HEK293T (cell line): ENCODE measurements at regions not wholly inside any gene's neighbourhood (a gene's known extent, or its start where the extent isn't known, plus 50 kb on each side); places are given as distances from the start of the nearest gene placed in this dataset.
A peak's percentile ranks its signal among the peaks of the same experiment; 100 is the strongest.

ENCODE experiments used
- CTCF ChIA-PET: fragments of 350-600 bp; formaldehyde crosslinking; extraction: SDS; loops from one replicate; lab custom pipeline; 2021; ENCODE audit warnings: antibody characterized with exemption, inconsistent platforms; lab: Yijun Ruan, JAX
- POLR2A ChIA-PET: fragments of 350-600 bp; formaldehyde crosslinking; extraction: SDS; loops from one replicate; lab custom pipeline; 2020; ENCODE audit warnings: antibody characterized with exemption, inconsistent platforms; lab: Yijun Ruan, JAX
- DNase-seq: peaks from one replicate; pipeline ENCODE4 v3.0.0; 2012; ENCODE audit warnings: mixed read lengths; ENCODE audit errors: extremely low spot score
- ARNT ChIP-seq: fragments of 450-650 bp; IDR thresholded peaks from 2 replicates; pipeline ENCODE4 v1.6.1; 2017; ENCODE audit warnings: mild to moderate bottlenecking
- BHLHE40 ChIP-seq: fragments of 450-650 bp; IDR thresholded peaks from 2 replicates; pipeline ENCODE4 v1.6.1; 2016; ENCODE audit warnings: mild to moderate bottlenecking, moderate library complexity, borderline replicate concordance
- CTBP1 ChIP-seq: fragments of 450-650 bp; IDR thresholded peaks from 2 replicates; pipeline ENCODE4 v1.6.1; 2016; ENCODE audit warnings: borderline replicate concordance
- ELF4 ChIP-seq: fragments of 450-650 bp; IDR thresholded peaks from 2 replicates; pipeline ENCODE4 v1.6.1; 2017; ENCODE audit warnings: antibody characterized with exemption
- FOXA1 ChIP-seq: fragments of 450-650 bp; IDR thresholded peaks from 2 replicates; pipeline ENCODE4 v1.6.1; 2016; ENCODE audit warnings: mild to moderate bottlenecking
- FOXK2 ChIP-seq: fragments of 450-650 bp; IDR thresholded peaks from 2 replicates; pipeline ENCODE4 v1.6.1; 2016; ENCODE audit warnings: mild to moderate bottlenecking
- FOXM1 ChIP-seq: fragments of 450-650 bp; IDR thresholded peaks from 2 replicates; pipeline ENCODE4 v1.6.1; 2017; ENCODE audit warnings: mild to moderate bottlenecking, borderline replicate concordance
- HDGF ChIP-seq: fragments of 450-650 bp; IDR thresholded peaks from 2 replicates; pipeline ENCODE4 v1.6.1; 2017; ENCODE audit warnings: antibody characterized with exemption, borderline replicate concordance
- L3MBTL2 ChIP-seq: fragments of 450-650 bp; conservative IDR thresholded peaks from 2 replicates; pipeline ENCODE4 v1.6.1; 2016; ENCODE audit warnings: mild to moderate bottlenecking
- LEF1 ChIP-seq: fragments of 450-650 bp; IDR thresholded peaks from 2 replicates; pipeline ENCODE4 v1.6.1; 2017; ENCODE audit warnings: mild to moderate bottlenecking, borderline replicate concordance
- NFRKB ChIP-seq: fragments of 450-650 bp; IDR thresholded peaks from 2 replicates; pipeline ENCODE4 v1.6.1; 2016; ENCODE audit warnings: mild to moderate bottlenecking, moderate library complexity
- SP1 ChIP-seq: fragments of 450-650 bp; IDR thresholded peaks from 2 replicates; pipeline ENCODE4 v1.6.1; 2017
- SUZ12 ChIP-seq: fragments of 450-650 bp; IDR thresholded peaks from 2 replicates; pipeline ENCODE4 v1.6.1; 2016; ENCODE audit warnings: mild to moderate bottlenecking
- TARDBP ChIP-seq: fragments of 450-650 bp; IDR thresholded peaks from 2 replicates; pipeline ENCODE4 v1.6.1; 2016
- ZNF384 ChIP-seq: fragments of 450-650 bp; IDR thresholded peaks from 2 replicates; pipeline ENCODE4 v1.6.1; 2016
- TF ChIP-seq, protein P1 (sequence below): fragments of 450-650 bp; IDR thresholded peaks from 2 replicates; pipeline ENCODE4 v1.6.1; 2016

- POLR2A ChIA-PET, result no interaction called here
- no peak for DNase-seq
- CTCF ChIA-PET, result interaction anchor here (0.6 to 0.7 kb wide), 3 partner anchors 16 to 670 kb away, joined by 3 read pairs; no protein-coding TSS in a partner anchor
- TF ChIP-seq TARDBP (no peak), FOXM1 (no peak), BHLHE40 (no peak), FOXK2 (no peak), L3MBTL2 (no peak)
- TF ChIP-seq, protein P1, sequence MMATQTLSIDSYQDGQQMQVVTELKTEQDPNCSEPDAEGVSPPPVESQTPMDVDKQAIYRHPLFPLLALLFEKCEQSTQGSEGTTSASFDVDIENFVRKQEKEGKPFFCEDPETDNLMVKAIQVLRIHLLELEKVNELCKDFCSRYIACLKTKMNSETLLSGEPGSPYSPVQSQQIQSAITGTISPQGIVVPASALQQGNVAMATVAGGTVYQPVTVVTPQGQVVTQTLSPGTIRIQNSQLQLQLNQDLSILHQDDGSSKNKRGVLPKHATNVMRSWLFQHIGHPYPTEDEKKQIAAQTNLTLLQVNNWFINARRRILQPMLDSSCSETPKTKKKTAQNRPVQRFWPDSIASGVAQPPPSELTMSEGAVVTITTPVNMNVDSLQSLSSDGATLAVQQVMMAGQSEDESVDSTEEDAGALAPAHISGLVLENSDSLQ, result no peak
Observed at GRCh38 chr6:14816116-14816859, 429.6 kb upstream of the JARID2 start.

DNA sequence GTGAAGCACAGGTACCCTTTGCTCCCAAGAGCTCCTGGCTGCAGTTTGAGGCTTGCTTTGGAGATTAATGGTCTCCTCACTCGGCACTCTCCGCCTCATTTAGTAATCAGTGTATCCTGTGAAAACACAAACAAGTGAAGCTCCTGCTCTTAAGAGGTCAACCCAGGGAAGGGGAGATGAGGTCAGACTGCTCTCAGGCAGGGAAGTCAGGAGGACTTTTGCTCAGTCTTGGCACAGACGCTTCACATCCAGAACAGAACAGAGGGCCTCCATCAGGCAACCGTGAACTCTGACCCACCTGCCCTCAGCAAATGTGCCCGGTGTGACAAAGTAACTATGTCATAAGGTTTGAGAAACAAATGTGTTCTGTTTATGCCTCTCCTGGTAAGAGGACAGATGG, 428.8 kb upstream of the JARID2 start:
- ChIA-PET CTCF (interaction anchor here (0.6 kb wide), 2 partner anchors 15 to 1460 kb away, joined by 3 read pairs; no protein-coding TSS in a partner anchor), POLR2A (no interaction called here)
- no peak for DNase-seq
- TF ChIP-seq TARDBP, result no peak
- no peak for TF ChIP-seq SUZ12
- no peak for TF ChIP-seq ELF4
- TF ChIP-seq CTBP1, result no peak
- no peak for TF ChIP-seq HDGF
- TF ChIP-seq ZNF384, result no peak
- TF ChIP-seq FOXA1, result no peak
- TF ChIP-seq FOXM1, result no peak
- no peak for TF ChIP-seq BHLHE40
- TF ChIP-seq, protein P1, result no peak
- TF ChIP-seq LEF1, result no peak
- no peak for TF ChIP-seq L3MBTL2
- no peak for TF ChIP-seq FOXK2

DNA sequence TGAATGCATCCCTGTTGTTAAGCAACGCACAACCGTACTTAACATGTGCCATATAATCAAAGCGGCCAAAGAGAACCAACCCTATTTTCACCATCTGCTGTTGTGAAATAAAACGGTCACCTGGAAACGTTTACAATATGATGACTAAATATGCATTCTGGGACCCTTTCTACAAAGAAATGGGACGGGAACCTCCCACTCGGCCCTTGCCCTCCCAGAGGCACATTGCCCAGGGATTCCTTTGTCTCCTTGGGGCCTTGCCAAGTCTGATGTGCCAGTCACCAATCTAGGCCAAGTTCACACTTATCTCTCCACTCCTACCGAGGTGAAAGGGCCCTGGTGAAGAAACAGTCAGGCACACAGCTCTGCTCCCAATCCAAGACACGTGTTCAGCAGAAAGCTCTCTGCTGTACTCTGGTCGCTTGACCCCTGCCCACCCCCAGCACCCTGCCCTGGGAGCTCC, 427.4 kb upstream of the JARID2 start:
- TF ChIP-seq ELF4, result no peak
- no peak for TF ChIP-seq L3MBTL2
- TF ChIP-seq FOXM1, result no peak
- no peak for TF ChIP-seq FOXK2
- no peak for TF ChIP-seq NFRKB
- TF ChIP-seq BHLHE40, result no peak
- TF ChIP-seq ZNF384, result no peak
- no peak for TF ChIP-seq ARNT
- no peak for TF ChIP-seq HDGF
- TF ChIP-seq LEF1, result no peak
- TF ChIP-seq SUZ12, result no peak
- no peak for TF ChIP-seq FOXA1
- TF ChIP-seq CTBP1, result no peak
- TF ChIP-seq, protein P1, result no peak
- no peak for TF ChIP-seq SP1
- TF ChIP-seq TARDBP, result no peak
- no peak for DNase-seq

DNA sequence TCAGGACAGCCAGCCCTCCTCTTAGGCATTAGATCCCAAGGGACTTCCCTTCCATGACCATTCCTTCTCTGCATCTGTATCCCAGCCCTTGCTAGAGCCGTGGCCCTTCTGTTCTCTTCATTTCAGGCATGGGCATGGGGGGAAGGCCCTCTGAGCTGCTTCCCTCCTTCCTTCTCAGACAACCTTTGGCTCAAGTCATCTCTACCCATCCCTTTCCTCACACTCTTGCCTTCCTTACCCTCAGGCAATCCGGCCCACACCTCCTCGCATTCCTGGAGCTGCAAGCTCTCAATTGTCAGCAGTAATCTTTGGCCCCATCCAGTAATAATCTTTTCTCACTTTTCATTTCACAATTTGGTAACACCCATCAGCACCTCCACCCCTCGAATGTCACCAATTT, 426.9 kb upstream of the JARID2 start:
- no peak for DNase-seq
- ChIA-PET CTCF (interaction anchor here (0.8 kb wide), 1 partner anchor 645 kb away, joined by 3 read pairs; no protein-coding TSS in a partner anchor), POLR2A (no interaction called here)
- TF ChIP-seq ZNF384, result no peak
- TF ChIP-seq LEF1, result no peak
- no peak for TF ChIP-seq FOXM1
- TF ChIP-seq ARNT, result no peak
- no peak for TF ChIP-seq CTBP1
- no peak for TF ChIP-seq NFRKB
- no peak for TF ChIP-seq BHLHE40
- TF ChIP-seq SUZ12, result no peak
- TF ChIP-seq L3MBTL2, result no peak
- no peak for TF ChIP-seq FOXA1
- TF ChIP-seq, protein P1, result no peak
- no peak for TF ChIP-seq SP1

More for the DNA sequence above, 427.4 kb upstream of the JARID2 start:
- ChIA-PET POLR2A (no interaction called here), CTCF (interaction anchor here (0.8 kb wide), 1 partner anchor 645 kb away, joined by 3 read pairs; no protein-coding TSS in a partner anchor)

- no peak for TF ChIP-seq ARNT
- TF ChIP-seq FOXM1, result no peak
- TF ChIP-seq TARDBP, result no peak
- TF ChIP-seq ZNF384, result peak; percentile 61
- TF ChIP-seq L3MBTL2, result no peak
- no peak for DNase-seq
- CTCF ChIA-PET, result no interaction called here
- POLR2A ChIA-PET, result no interaction called here
Observed at GRCh38 chr6:14819840-14820420, 425.9 kb upstream of the JARID2 start.
